ENCODE measurements at regions not wholly inside any gene's neighbourhood (a gene's known extent, or its start where the extent isn't known, plus 50 kb on each side); places are given as distances from the start of the nearest gene placed in this dataset.

- DNase-seq: no peak
Measured at GRCh38 chr4:134019657-134020056, 181.9 kb downstream of the PABPC4L start.

GRCh38 chr4:134018846-134019245 lies 182.7 kb downstream of the PABPC4L start:
- no peak for DNase-seq

DNA sequence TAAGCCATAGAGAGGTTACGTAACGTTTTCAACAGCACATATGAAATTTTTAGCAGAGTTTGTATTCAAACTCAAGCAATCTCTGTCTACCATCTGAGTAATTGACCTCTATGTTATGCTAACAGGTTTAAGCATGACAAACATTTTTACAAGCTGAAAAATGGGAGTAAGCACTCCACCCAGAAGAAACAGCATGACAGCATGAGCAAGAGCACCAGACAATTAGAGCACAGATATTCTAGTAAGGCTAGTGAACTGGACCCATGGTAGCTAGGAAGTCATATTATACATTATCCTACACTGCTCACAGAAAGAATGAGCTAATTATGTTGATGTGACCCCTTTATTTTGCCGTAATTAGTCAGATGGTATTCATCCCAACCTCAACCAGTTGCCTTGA lies 200.5 kb downstream of the PABPC4L start:
- DNase-seq: no peak

DNA sequence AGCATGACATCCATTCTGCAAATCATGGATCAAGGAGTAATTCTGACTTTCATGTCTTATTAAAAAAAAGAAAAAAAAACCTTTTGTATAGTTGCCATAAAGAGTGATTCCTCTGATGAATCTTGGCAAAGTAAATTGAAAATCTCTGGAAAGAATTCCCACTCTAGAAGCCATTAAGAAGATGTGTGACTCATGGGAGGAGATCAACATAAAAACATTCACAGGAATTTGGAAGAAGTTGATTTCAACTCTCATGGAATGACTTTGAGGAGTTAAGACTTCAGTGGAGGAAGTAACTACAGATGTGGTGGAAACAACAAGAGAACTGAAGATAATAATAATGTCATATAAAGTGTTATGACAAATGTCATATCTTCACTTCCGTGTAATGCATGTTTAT lies 204.2 kb downstream of the PABPC4L start:
- DNase-seq: no peak

DNA sequence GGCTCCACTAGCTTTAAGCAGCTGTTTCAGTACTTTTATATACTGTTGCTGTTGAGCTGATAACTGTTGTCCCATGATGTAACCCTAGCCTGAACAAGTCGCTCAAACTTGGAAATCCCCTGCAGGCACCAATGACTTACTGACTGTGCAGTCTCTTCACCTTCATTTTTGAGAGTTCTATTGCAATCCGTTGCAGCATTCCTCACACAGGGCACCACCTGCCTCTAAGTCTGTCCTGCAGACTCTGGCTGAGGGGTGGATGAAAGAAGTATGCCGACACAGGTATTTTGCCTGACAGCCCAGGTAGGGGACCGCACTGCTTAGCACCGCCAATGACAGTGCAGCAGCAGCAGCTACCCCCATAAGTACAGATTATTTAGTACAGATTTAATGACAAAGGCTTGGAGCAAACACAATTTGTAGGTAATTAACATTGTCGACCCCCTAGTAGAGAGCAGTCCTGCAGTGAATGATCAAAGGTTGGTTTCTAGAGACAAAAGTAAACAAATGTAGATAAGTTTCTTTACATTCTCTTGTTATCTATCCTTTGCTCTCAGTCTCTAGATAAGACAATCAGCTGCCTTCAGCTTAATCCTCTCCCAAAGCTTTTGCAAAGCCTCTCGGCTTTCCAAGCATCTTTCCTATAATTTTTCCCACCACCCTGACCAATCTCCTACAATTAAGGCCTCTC lies 205.0 kb downstream of the PABPC4L start:
- no peak for DNase-seq

- DNase-seq: no peak
Measured at GRCh38 chr4:133995243-133995960, 206.2 kb downstream of the PABPC4L start.

GRCh38 chr4:133982533-133983224 lies 218.9 kb downstream of the PABPC4L start:
- DNase-seq: no peak

DNA sequence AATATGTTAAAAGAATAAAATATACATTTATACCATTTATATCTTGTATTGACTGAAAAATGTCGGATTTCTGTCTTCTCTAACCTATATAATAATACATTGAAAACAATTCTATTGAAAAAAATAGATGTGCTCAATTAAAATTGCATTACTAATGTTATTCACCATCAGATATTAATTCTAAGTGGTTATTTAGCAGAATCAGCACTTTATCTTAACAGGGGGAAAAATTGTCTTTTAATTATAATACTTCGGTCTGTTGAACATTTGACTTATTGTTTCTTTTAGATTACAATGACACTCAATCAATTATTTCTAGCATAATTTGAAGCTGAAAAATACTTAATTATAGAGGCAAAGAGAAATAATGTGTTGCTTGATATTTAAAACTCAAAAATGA lies 220.3 kb downstream of the PABPC4L start:
- DNase-seq: no peak

DNA sequence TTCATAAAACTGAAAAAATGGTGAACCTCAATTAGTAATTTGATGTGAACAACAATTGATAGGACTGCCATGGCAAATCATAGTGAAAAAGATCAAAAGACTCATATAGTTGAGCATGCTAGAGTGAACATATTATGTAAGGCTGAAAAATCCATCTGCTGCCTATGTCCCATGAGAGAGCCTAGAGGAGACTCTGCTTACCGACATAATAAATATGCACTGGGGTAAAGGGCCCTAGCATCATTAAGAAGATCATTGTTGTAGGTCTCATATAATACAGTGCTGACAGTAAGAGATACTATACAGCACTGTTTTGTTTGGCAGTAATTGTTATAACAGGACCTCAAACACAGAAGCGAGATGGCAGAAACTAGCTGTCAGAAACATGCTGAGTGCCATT lies 229.0 kb downstream of the PABPC4L start:
- DNase-seq: peak; percentile 4

DNA sequence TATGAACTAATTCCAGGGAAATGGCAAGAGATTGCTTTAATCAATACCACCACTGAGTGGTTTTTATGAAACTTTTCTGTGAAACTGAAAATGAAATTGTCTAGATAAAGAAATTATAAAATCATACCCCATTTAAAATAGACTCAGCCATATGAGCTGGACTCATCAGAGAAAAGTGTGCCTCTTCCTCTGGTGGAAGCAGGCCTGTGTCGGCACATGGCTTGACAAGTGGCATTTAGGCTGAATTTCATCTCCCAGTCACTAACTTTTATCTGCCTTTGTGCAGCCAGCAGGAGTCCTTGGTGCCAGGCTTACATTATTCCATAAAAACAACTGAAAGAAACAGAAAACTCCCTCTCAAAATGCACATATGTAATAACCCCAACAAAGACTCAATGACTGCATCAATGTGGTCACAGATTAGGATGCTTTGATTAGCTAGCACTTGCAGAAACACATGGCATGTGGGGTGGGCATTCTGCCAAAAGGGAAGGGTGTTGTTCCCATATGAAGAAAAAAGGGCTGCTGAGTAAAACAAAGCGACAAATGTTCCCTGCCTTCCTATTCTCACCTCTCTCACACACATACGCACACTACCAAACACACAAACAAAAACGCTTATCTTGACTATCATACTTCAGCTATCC lies 232.3 kb downstream of the PABPC4L start:
- DNase-seq: peak; percentile 53

GRCh38 chr4:133968174-133968573 lies 233.4 kb downstream of the PABPC4L start:
- no peak for DNase-seq

- no peak for DNase-seq
Measured at GRCh38 chr4:133960975-133961374, 240.6 kb downstream of the PABPC4L start.

GRCh38 chr4:133943081-133943480 lies 258.5 kb downstream of the PABPC4L start:
- no peak for DNase-seq

DNA sequence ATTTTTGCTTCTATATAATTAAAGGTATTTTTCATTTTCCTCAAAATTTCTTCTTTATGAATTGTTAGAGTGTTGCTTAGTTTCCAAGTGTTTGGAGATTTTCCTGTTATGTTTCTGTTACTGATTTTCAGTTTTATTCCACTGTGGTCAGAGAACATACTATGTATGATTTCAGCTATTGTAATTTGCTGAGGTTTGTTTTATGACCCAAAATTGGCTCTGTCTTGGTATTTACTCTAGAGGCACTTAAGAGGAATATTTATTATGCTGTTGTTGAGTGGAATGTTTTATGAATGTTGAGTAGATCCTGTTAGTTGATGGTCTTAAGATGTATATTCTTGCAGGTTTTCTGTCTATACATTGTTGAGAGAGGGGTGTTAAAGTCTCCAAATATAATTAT lies 263.5 kb downstream of the PABPC4L start:
- DNase-seq: no peak

- DNase-seq: no peak
Measured at GRCh38 chr4:133929531-133930239, 271.9 kb downstream of the PABPC4L start.

GRCh38 chr4:133921280-133922195 lies 280.1 kb downstream of the PABPC4L start:
- no peak for DNase-seq

DNA sequence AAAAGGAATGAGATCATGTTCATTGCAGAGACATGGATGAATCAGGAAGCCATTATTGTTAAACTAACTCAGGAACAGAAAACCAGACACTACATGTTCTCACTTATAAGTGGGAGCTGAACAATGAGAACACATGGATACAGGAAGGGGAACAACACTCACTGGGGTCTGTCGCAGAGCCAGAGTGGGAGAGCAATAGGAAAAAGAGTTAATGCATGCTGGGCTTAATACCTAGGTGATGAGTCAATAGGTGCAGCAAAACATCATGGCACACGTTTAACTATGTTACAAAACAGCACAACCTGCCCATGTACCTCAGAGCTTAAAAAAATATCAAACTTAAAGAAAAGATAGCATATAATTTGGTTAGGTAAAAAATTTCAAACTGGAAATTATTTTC lies 281.4 kb downstream of the PABPC4L start:
- DNase-seq: no peak

GRCh38 chr4:133910165-133910564 lies 291.4 kb downstream of the PABPC4L start:
- DNase-seq: no peak

GRCh38 chr4:133903029-133903428 lies 298.6 kb downstream of the PABPC4L start:
- no peak for DNase-seq

DNA sequence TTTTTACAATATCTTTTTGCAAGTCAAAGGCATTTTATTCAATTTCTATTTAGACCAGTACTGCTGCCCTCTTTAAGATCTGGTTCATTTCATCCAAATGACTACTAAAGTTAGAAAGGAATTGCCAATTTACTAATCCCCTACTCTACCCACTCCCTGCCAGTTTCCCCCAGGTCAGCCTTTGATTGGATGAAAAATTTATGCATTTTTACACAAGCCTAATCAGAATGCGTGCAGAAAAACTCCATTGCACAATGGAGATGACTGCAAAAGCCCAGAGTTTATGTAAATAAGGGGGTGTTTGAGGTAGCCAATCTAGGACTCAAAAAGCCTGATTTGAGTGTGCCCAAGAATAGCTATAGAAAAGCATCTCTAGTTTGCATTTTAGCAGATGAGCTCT lies 310.6 kb downstream of the PABPC4L start:
- DNase-seq: no peak

DNA sequence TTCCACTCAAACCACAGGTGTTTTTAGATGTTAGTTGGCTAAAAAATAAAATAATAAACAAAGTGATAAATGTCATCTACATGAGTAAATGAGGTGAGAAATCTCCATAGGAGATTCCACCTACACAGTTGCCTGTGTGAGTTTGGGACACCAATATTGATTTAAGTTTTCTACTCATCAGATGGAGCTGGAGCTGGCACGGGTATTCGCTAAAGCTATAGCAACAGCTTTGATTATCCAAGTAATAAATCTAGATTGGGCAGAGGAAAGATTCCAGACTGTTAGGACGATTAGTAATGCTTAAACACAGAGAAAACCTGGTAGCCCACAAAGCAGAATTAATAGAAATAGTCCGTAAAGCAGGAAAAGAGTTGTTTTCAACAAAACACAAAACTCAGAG lies 313.9 kb downstream of the PABPC4L start:
- DNase-seq: no peak

DNA sequence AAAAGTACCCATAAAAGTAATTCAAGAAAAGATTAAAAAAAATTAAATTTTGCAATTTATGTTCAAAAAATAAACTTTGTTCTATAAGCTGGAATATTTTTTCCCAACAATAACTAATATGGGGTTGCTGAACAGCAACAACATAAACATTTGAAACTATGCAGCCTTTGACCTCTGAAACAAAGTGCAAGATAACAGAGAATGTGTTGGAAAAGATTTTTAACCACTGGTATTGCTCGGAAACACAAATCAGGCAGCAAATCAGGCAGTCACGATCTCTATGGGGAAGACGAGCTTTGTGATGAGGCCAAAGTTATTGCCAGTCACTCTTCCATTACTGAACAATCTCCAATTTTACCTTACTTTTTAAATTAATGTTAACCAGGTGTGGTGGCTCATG lies 332.1 kb downstream of the PABPC4L start:
- no peak for DNase-seq

All from NCI-H2171 (cell line).